ENCODE measurements at regions not wholly inside any gene's neighbourhood (a gene's known extent, or its start where the extent isn't known, plus 50 kb on each side); places are given as distances from the start of the nearest gene placed in this dataset.
"Not testable (repeated sequence)": the region's sequence is repeated elsewhere in the genome, so short reads cannot be mapped to it uniquely, and the experiment has no call there.

GRCh38 chr14:71332476-71332875 is 425.2 kb downstream of the PCNX1 start:
- no peak for DNase-seq

- DNase-seq = no peak
Measured at GRCh38 chr14:71333705-71334104, 426.4 kb downstream of the PCNX1 start.

- DNase-seq = no peak
Measured at GRCh38 chr14:71336489-71337192, 429.4 kb downstream of the PCNX1 start.

GRCh38 chr14:71338153-71338552 is 430.9 kb downstream of the PCNX1 start:
- DNase-seq = no peak

DNA sequence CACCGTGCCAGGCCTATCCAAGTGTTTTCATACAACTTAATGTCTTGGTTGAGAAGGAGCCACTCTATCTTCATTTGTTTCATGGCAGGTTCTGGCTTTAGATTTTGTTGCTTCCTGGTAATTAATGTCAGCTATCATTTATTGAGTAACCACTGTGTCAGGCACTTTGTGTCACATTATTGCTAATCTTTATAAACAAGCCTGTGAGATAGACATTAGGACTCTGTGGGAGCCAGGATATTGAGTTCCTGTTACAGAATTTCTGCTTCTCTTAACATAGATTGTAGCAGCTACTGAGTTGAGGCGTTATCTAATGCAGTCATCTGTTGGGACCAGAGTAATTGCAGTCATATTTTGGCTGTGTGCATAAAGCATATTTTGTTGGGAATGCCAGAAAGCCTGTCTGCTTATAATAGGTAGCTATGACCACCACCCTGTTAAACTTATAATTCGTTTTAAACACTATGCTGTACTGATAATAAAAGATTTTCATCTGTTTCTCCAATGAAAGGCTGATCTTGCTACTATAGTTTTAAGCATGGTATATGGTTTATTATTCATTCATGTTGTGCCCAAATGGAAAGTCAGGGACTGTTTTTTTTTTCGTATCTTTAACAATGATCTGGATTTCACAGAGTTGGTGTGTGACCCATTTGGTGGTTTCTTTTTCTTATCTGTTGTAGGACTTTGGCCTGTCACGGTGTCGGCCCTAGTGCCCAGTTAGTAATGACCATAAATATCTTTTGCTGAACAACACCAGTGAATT is 432.6 kb downstream of the PCNX1 start:
- no peak for DNase-seq

DNA sequence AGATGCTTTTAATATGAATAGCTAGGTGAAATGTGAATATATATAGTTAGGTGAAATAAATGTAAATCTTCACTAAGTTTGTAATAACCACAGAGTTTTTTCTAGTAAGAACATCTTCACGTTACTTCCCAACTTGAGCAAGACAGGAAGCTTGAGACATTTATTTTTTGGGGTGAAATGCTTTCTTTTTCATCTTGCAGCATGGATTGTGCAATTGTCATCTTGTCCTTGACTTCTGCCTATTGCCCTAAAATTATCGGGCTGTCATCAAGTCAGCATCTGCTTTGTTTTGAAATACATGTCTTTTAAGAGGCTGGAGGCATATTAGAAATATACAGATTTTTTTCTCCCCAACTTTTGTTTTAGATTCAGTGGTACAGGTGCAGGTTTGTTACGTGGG is 433.9 kb downstream of the PCNX1 start:
- no peak for DNase-seq

DNA sequence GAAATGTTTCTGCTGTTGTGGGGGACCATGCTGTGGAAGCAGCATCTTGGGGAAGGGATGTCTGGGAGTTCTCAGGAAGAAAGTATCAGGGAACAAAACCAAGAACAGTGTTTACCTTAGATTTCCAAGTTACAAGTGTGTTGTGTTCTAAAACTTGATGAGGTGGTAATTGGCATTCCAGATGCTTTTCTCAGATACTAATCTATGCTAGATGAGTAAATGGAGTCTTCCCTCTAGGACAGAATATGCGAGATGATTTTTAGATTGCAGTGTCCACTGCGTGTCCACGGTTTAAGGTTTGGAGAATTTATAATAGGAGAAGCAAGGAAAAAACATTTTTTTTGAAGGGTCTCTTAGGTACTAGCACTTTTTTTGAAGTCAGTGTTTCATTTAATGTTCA is 436.5 kb downstream of the PCNX1 start:
- no peak for DNase-seq

DNA sequence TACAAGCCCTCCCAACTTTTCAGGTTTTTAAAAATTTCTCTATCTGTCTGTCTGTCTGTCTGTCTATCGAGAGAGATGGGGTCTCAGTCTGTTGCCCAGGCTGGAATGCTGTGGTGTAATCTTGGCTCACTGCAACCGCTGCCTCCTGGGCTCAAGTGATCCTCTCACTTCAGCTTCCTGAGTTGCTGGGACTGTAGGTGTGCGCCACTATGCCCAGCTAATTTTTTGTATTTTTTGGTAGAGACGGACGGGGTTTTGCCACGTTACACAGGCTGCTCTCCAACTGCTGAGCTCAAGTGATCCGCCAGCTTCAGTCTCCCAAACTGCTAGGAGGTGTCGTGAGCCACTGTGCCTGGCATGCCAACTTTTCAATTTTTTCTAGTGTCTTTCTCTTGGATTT is 437.2 kb downstream of the PCNX1 start:
- DNase-seq = no peak

- DNase-seq = no peak
Measured at GRCh38 chr14:71346685-71347084, 439.4 kb downstream of the PCNX1 start.

DNA sequence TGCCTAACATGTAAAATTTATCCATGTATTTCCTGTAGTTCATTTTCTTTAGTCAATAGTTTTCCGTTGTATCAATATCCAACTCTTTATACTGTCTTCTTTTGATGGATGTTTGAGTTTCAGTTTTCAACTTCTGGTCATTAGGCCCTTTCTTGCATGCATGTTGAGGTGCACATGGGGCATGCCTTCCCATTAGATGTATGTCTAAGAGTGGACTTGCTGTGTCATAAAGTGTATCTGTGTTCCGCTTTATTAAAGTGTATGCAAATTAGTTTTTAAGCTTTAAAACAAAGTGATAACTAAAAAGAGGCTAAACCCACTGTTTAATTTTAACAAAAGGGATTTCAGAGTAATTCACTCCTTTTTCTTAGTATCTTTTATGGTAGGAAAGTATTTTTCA is 441.1 kb downstream of the PCNX1 start:
- DNase-seq = no peak

DNA sequence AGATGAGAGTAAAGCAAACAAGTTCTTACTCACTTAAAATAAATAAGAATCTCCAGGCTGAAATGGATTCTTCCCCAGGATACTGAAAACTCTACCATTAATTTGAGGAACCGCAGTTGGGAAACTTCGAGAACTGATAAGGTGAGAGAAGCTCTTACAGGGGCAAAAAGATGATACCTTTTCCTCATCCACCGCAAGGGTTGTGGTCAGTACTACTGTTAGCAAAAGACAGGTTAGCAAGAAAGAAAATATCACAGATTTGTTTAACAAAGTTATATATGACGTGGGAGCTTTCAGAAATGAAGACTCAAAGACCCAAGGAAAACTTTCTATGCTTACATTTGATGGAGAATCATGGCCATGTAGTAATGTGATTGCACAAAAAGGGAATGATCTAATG is 441.6 kb downstream of the PCNX1 start:
- no peak for DNase-seq

DNA sequence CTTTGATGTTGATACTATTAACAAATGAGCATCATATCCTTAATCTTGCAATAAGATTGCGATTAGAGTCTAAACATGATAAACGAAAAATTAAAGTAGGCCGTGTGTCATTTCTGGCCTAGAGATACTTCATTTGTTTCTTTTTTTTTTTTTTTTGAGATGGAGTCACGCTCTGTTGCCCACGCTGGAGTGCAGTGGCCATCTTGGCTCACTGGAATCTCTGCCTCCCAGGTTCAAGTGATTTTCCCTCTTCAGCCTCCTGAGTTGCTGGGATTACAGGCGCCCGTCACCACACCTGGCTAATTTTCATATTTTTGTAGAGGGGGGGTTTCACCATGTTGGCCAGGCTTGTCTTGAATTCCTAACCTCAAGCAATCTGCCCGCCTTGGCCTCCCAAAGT is 446.9 kb downstream of the PCNX1 start:
- DNase-seq = no peak

GRCh38 chr14:71354801-71355200 is 447.5 kb downstream of the PCNX1 start:
- no peak for DNase-seq

DNA sequence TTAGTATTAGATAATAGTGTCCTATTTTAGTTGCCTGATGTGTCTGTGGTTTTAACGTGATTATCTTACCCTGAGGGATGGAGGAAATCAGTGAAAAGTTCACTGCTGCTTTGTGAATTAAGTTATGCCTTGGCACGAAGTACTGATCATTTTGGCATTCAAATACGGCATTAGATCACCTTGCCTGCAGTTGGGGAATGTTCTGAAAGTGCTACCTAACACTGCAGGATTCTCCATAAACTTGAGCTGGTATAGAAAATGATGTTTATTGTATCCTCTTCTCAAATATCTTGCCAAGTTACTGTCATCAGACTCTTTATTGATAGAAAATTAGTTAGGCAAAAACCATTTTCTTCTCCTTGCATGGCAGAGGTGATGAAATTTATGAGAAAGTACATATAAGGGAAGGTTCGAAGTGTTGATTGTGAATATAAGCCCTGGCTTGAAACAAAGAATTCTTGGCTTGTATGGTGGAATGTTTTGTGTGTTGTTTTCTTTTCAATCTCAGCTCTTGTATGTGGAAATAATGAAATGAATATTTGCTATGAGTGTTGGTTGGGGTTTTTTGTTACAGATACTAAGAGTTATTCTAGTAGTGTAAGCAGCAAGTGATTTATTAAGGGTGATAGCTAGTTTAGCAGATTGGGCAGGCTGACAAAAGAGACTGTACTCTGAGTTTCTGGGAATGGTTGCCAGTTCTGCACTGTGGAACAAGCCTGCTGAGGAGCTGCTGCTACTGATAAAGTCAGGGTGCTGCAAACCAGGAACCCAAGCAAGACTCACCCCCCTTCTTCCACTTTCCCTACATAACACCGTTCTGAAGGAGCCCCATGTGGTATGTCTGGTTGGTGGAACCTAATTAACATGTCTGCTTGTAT is 448.3 kb downstream of the PCNX1 start:
- DNase-seq = no peak

DNA sequence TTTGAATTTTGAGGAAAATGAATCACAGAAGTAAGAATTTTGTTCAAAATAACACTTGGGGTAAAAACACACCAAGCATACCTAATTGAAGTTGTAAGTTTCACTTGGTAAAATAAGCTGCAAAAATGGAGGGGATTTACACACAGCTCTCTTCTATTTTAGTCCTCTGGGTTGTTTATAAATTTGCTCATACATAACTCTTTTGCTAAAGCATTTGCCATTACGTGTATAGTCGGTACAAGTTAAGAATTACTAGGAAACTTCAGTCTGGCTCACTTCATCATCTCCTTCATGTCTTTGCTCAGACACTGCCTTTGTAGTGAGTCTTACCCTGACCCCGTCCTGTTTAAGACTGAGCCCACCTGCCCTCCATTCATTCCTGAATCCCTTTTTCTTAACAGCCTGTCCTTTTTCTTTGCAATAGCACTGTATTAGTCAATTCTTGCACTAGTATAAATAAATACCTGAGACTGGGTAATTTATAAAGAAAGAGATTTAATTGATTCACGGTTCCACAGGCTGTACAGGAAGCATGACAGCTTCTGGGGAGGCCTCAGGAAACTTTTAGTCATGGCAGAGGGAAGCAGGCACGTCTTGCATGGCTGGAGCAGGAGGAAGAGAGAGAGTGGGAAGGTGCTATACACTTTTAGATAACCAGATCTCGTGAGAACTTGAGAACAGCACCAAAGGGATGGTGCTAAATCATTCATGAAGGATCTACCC is 451.1 kb downstream of the PCNX1 start:
- no peak for DNase-seq

DNA sequence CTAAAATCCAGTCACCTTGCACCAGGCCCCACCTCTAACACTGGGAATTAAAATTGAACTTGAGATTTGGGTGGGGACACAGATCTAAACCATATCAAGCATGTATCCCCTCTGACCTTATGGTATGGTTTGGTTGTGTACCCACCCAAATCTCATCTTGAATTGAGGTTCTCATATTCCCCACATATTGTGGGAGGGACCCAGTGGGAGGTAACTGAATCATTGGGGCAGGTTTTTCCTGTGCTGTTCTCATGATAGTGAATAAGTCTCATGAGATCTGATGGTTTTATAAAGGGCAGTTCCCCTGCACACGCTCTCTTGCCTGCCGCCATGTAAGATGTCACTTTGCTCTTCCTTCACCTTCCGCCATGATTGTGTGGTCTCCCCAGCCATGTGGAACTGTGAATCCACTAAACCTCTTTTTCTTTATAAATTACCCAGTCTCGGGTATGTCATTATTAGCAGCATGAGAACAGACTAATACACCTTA is 451.7 kb downstream of the PCNX1 start:
- DNase-seq = not testable (repeated sequence)

GRCh38 chr14:71359823-71360222 is 452.6 kb downstream of the PCNX1 start:
- no peak for DNase-seq

GRCh38 chr14:71361336-71361735 is 454.1 kb downstream of the PCNX1 start:
- no peak for DNase-seq

GRCh38 chr14:71361874-71362273 is 454.6 kb downstream of the PCNX1 start:
- no peak for DNase-seq

GRCh38 chr14:71362282-71362681 is 455.0 kb downstream of the PCNX1 start:
- DNase-seq = no peak

DNA sequence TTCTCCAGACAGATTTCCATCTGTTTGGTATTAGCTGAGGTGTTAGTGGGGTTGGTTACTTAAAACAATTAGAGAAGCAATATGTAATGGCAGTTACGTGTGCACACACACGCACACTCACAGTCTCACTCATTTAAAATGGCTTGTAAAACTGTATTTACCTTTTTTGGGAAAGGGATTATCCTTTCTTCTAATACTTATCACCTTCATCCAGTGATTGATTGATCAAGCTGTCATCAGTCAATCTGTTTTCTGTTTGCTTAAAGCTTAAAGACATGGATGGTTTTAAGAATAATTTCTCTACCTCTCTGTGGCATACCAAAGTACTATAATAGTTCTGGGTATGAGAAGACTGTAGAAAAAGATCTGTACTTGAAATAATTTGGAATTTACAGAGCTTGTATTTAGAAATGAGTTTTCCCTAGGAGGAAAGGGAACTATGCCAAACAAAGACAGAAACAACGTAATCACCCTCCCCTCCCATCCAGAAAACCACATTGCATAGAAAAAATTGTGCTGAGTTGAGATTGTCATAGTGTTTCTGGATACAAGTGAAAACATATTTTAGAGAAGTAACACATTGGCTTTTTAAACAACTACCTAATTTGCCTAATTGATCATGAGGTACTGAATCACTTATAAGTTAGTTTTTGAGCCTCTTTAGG is 455.8 kb downstream of the PCNX1 start:
- DNase-seq = no peak

Data from NCI-H774 (cell line).